Neuronal stem cell (in vitro differentiated cells): ENCODE measurements at regions not wholly inside any gene's neighbourhood (a gene's known extent, or its start where the extent isn't known, plus 50 kb on each side); places are given as distances from the start of the nearest gene placed in this dataset.

Experiments
- DNase-seq: peaks from one replicate; pipeline ENCODE4 v3.0.0-alpha.2; 2013; ENCODE audit warnings: low spot score
- H2AFZ ChIP-seq: one replicate; pipeline ENCODE4 v1.6.1; 2013; ENCODE audit warnings: mild to moderate bottlenecking, low read length, inconsistent platforms
- H2AK5ac ChIP-seq: 2 replicates; pipeline ENCODE4 v1.6.1; 2013; ENCODE audit warnings: low read depth, mild to moderate bottlenecking, inconsistent platforms, low read length, moderate library complexity, mixed read lengths
- H2BK120ac ChIP-seq: 2 replicates; pipeline ENCODE4 v1.6.1; 2013; ENCODE audit warnings: low read depth, mild to moderate bottlenecking, inconsistent platforms, low read length, moderate library complexity, mixed read lengths
- H2BK12ac ChIP-seq: one replicate; pipeline ENCODE4 v1.6.1; 2013; ENCODE audit warnings: low read length, inconsistent platforms
- H2BK15ac ChIP-seq: 2 replicates; pipeline ENCODE4 v1.6.1; 2013; ENCODE audit warnings: mild to moderate bottlenecking, low read length, inconsistent platforms, mixed read lengths
- H2BK5ac ChIP-seq: one replicate; pipeline ENCODE4 v1.6.1; 2013; ENCODE audit warnings: inconsistent platforms, mild to moderate bottlenecking, low read length, moderate library complexity
- H3K14ac ChIP-seq: one replicate; pipeline ENCODE4 v1.6.1; 2013; ENCODE audit warnings: low read length, inconsistent platforms
- H3K18ac ChIP-seq: 2 replicates; pipeline ENCODE4 v1.6.1; 2013; ENCODE audit warnings: low read length, inconsistent platforms
- H3K23ac ChIP-seq: 2 replicates; pipeline ENCODE4 v1.6.1; 2013; ENCODE audit warnings: low read depth, mild to moderate bottlenecking, mixed read lengths, low read length, inconsistent platforms; ENCODE audit not compliant: poor library complexity
- H3K27ac ChIP-seq: replicated peaks from 3 replicates; pipeline ENCODE4 v1.5.1; 2013; ENCODE audit warnings: low read length, inconsistent platforms
- H3K27me3 ChIP-seq, 3 experiments: 2 replicates each; pipeline ENCODE4 v1.6.1; 2013; ENCODE audit warnings: low read length in 3 of 3, mild to moderate bottlenecking in 2 of 3, inconsistent platforms in 1 of 3, low read depth in 1 of 3, mixed read lengths in 1 of 3, moderate library complexity in 1 of 3; ENCODE audit not compliant: control insufficient read depth in 3 of 3, insufficient read depth in 3 of 3
- H3K36me3 ChIP-seq, 2 donors: replicated peaks in 1 of 2; 2 replicates each; pipeline ENCODE4 v1.6.1; 2013; ENCODE audit warnings: low read length in 2 of 2; ENCODE audit not compliant: control insufficient read depth in 2 of 2, insufficient read depth in 2 of 2
- H3K4ac ChIP-seq: 2 replicates; pipeline ENCODE4 v1.6.1; 2013; ENCODE audit warnings: inconsistent platforms, mild to moderate bottlenecking, low read length, moderate library complexity
- H3K4me1 ChIP-seq, 2 donors: 1 replicate in 1 of 2; 2 replicates in 1 of 2; pipeline ENCODE4 v1.6.1; 2013; ENCODE audit warnings: low read length in 2 of 2, low read depth in 1 of 2; ENCODE audit not compliant: control insufficient read depth in 2 of 2, insufficient read depth in 1 of 2
- H3K4me2 ChIP-seq: one replicate; pipeline ENCODE4 v1.6.1; 2013; ENCODE audit warnings: mild to moderate bottlenecking, low read length, inconsistent platforms; ENCODE audit not compliant: insufficient read depth, poor library complexity, severe bottlenecking
- H3K4me3 ChIP-seq, 2 donors: 2 replicates each; pipeline ENCODE4 v1.5.1; 2013; ENCODE audit warnings: low read length in 2 of 2, mild to moderate bottlenecking in 2 of 2, inconsistent platforms in 1 of 2, moderate library complexity in 1 of 2
- H3K79me1 ChIP-seq: one replicate; pipeline ENCODE4 v1.6.1; 2013; ENCODE audit warnings: low read depth, mild to moderate bottlenecking, inconsistent platforms, low read length, moderate library complexity
- H3K9ac ChIP-seq: one replicate; pipeline ENCODE4 v1.6.1; 2013; ENCODE audit warnings: mild to moderate bottlenecking, low read depth, low read length, inconsistent platforms; ENCODE audit not compliant: poor library complexity
- H3K9me3 ChIP-seq, 2 donors: replicated peaks in 1 of 2; 2 replicates each; pipeline versions ENCODE3 to v1.6.1; 2013; ENCODE audit warnings: low read length in 2 of 2, mild to moderate bottlenecking in 2 of 2, inconsistent platforms in 1 of 2, low read depth in 1 of 2, mixed read lengths in 1 of 2, moderate library complexity in 1 of 2; ENCODE audit not compliant: control insufficient read depth in 2 of 2, insufficient read depth in 1 of 2
- H4K8ac ChIP-seq: one replicate; pipeline ENCODE4 v1.6.1; 2013; ENCODE audit warnings: low read depth, mild to moderate bottlenecking, inconsistent platforms, low read length, moderate library complexity
- H4K91ac ChIP-seq: one replicate; pipeline ENCODE4 v1.6.1; 2013; ENCODE audit warnings: low read length, low read depth, mild to moderate bottlenecking, inconsistent platforms; ENCODE audit not compliant: poor library complexity
- WGBS, 2 donors: extraction: QIAGEN DNeasy Blood & Tissue Kit; methylation state at CpG; one replicate each; pipeline ENCODE4 v1.1.7; 2013; ENCODE audit warnings: missing lambda C conversion rate in 2 of 2, mixed read lengths in 1 of 2; ENCODE audit not compliant: insufficient read length in 2 of 2, insufficient replicate concordance in 1 of 2; ENCODE audit errors: extremely low coverage in 2 of 2; 5-methylcytosine and 5-hydroxymethylcytosine counted together

DNA sequence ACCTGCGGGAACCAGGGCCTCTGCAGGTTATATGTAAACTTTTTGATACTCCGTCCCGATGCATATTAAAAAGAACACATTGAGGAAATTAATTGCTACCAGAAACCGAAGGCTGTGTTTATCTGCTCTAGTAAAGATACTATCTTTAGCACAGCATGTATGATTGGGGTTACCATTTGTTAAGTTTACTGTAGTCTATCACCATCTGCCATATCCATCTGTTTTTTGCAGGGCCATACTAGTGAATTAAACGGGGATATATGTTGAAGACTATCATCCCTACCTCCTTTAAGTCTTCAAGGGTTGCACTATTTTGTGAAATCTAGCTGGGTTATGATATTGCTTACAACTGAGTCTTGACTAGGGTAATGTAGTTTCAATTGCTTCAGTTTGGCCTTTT, 597.0 kb downstream of the SQOR start:
- Histone ChIP-seq H3K4ac (no peak overlapping the region), H4K8ac (no peak overlapping the region), H3K79me1 (no peaks in the 10 kb centered on the region), H2BK120ac (no peak overlapping the region), H3K27me3 (no peaks in the 10 kb centered on the region), H3K4me3 (no peak overlapping the region), H3K9ac (no peak overlapping the region), H3K9me3 (no peaks in the 10 kb centered on the region), H2BK12ac (no peak overlapping the region), H2BK5ac (no peak overlapping the region), H3K27ac (no peak overlapping the region), H3K14ac (no peak overlapping the region), H3K4me1 (no peaks in the 10 kb centered on the region), H3K36me3 (no peaks in the 10 kb centered on the region), H2AFZ (no peak overlapping the region), H3K18ac (no peak overlapping the region), H3K4me2 (no peak overlapping the region), H4K91ac (no peak overlapping the region), H3K23ac (no peak overlapping the region), H2AK5ac (no peak overlapping the region), H2BK15ac (no peak overlapping the region)
- DNase-seq: no peak
- WGBS, 2 donors: no CpG with 5 or more reads among the region's 5 CpGs

DNA sequence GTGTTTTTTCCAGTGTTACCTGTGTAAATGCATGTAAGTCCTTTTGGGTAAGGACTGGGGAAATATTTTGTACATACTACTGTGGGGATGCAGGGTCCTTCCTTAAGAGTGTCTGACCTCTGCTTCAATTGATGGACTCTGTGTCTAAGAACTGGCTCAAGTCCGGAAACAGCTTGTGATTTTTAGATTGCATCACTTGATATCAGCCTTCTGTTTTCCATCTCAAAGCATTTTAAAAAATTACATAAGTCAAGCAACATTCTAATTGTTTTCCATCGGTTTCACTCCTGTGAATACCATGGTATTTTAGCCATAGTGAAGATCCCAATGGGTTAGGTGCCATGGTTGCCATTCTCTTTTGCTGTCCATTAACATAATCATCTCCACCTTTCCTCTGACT, 597.6 kb downstream of the SQOR start:
- H3K36me3 ChIP-seq: no peaks in the 10 kb centered on the region
- no peaks in the 10 kb centered on the region for H3K79me1 ChIP-seq
- no peak overlapping the region for H2AK5ac ChIP-seq
- H3K14ac ChIP-seq: no peak overlapping the region
- H2BK120ac ChIP-seq: no peak overlapping the region
- H3K4me3 ChIP-seq: no peak overlapping the region
- H3K23ac ChIP-seq: no peak overlapping the region
- H4K91ac ChIP-seq: no peak overlapping the region
- H3K27me3 ChIP-seq: no peaks in the 10 kb centered on the region
- no peak overlapping the region for H3K9ac ChIP-seq
- no peak overlapping the region for H3K4me2 ChIP-seq
- no peak overlapping the region for H3K4ac ChIP-seq
- no peak for DNase-seq
- H2AFZ ChIP-seq: no peak overlapping the region
- H3K18ac ChIP-seq: no peak overlapping the region
- H2BK5ac ChIP-seq: no peak overlapping the region
- no peak overlapping the region for H2BK12ac ChIP-seq
- no peak overlapping the region for H4K8ac ChIP-seq
- H2BK15ac ChIP-seq: no peak overlapping the region
- no peak overlapping the region for H3K27ac ChIP-seq
- no peaks in the 10 kb centered on the region for H3K4me1 ChIP-seq
- no CpG with 5 or more reads among the region's 2 CpGs for WGBS, 2 donors
- H3K9me3 ChIP-seq: no peaks in the 10 kb centered on the region

DNA sequence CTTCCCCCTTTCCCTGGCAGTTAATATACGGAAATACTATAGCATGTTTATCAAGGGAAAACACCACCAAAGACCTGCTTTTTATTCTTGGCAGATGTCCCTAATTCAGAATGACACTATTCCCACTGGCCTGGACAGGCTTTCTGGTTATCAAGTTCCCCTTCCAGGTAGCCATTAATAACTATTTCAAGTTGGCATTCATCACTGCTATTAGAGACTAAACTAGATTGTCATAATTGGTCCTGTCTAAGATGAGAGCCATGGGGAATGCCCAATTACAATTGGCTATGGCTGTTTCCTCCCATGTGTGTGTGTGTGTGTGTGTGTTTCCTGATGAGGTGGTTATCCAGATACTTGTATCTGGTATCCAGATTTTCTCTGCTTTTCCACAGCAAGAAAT, 608.1 kb downstream of the SQOR start:
- WGBS, 2 donors: no CpG with 5 or more reads among the region's 1 CpG
- no peak overlapping the region for H4K8ac ChIP-seq
- H3K14ac ChIP-seq: no peak overlapping the region
- H2BK120ac ChIP-seq: no peak overlapping the region
- no peak overlapping the region for H2AK5ac ChIP-seq
- no peak overlapping the region for H3K23ac ChIP-seq
- H3K9me3 ChIP-seq: no peaks in the 10 kb centered on the region
- no peaks in the 10 kb centered on the region for H3K36me3 ChIP-seq
- H3K4me2 ChIP-seq: no peak overlapping the region
- no peaks in the 10 kb centered on the region for H3K27me3 ChIP-seq
- H3K9ac ChIP-seq: no peak overlapping the region
- no peaks in the 10 kb centered on the region for H3K79me1 ChIP-seq
- H3K4me3 ChIP-seq: no peak overlapping the region
- H3K4me1 ChIP-seq: no peaks in the 10 kb centered on the region
- no peak overlapping the region for H4K91ac ChIP-seq
- H2AFZ ChIP-seq: no peak overlapping the region
- no peak for DNase-seq
- no peak overlapping the region for H3K27ac ChIP-seq
- no peak overlapping the region for H2BK15ac ChIP-seq
- no peak overlapping the region for H3K18ac ChIP-seq
- H2BK5ac ChIP-seq: no peak overlapping the region
- no peak overlapping the region for H2BK12ac ChIP-seq
- no peak overlapping the region for H3K4ac ChIP-seq

DNA sequence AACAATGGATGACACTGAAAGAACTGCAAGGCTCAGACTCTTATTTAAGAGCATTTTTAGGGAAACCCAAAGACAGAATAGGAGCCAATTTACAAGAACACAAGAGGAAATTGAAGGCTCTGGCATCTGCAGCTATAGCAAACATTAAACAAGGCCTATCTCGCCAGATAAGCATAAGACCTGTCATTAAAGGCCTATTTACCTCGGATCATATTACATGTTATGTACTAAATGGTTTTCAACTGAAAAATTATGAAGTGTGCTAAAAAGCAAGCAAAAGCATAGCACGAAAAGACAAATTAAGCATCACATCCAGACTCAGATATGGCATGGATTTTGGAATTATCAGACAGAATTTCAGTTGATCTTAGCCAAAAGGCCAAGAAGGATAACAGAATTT, 617.1 kb downstream of the SQOR start:
- Histone ChIP-seq H2BK120ac (no peak overlapping the region), H2BK15ac (no peak overlapping the region), H4K91ac (no peak overlapping the region), H3K4me2 (no peak overlapping the region), H3K4ac (no peak overlapping the region), H2AFZ (no peak overlapping the region), H3K27me3 (no peaks in the 10 kb centered on the region), H3K36me3 (no peaks in the 10 kb centered on the region), H2BK12ac (no peak overlapping the region), H4K8ac (no peak overlapping the region), H3K79me1 (no peaks in the 10 kb centered on the region), H3K9me3 (no peaks in the 10 kb centered on the region), H2BK5ac (no peak overlapping the region), H3K9ac (no peak overlapping the region), H3K27ac (no peak overlapping the region), H3K23ac (no peak overlapping the region), H3K18ac (no peak overlapping the region), H3K14ac (no peak overlapping the region), H2AK5ac (no peak overlapping the region), H3K4me3 (no peak overlapping the region), H3K4me1 (no peaks in the 10 kb centered on the region)
- DNase-seq: no peak
- WGBS, 2 donors: no CpG with 5 or more reads among the region's 3 CpGs
